ENCODE measurements at regions not wholly inside any gene's neighbourhood (a gene's known extent, or its start where the extent isn't known, plus 50 kb on each side); places are given as distances from the start of the nearest gene placed in this dataset.

DNA sequence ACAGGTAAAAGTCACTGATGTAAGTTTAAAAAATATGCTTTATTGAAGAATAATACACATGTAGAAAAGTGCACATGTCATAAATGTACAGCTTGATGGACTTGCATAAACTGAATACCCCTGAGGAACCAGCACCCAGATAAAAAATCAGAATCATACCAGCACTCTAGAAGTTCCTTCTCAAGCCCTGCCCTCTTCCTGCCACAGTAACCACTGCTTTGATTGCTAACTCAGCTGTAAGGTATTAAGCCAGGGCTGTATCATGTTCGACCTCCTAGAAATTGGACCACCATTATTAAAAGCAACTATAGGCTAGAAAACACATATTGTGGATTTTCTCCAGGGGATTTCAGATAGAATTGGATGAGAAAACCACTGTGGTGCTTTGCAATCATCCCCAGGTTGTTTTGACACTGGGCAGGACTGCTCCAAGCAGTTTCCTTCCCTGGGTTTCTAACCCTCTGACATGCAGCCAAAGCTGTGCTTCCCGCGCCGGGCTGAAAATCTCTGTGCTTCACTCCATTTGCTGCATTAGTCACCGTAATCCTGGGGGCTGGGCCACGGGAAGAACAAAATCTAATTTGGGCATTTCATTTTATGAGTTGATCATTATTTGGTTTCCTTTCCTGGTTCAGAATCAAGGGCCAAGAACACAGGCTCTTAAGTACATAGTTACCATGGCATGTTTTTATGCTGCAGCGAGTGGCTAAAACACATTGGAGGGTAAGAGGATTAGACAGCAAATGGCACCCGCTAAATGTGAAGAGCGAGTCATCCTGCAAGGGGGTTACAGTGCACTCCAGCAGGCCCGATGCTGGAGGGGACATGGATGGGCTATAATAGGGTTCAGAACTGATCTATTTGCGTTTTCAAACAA, 139.4 kb upstream of the IL12B start:
- TF ChIP-seq, protein P1, sequence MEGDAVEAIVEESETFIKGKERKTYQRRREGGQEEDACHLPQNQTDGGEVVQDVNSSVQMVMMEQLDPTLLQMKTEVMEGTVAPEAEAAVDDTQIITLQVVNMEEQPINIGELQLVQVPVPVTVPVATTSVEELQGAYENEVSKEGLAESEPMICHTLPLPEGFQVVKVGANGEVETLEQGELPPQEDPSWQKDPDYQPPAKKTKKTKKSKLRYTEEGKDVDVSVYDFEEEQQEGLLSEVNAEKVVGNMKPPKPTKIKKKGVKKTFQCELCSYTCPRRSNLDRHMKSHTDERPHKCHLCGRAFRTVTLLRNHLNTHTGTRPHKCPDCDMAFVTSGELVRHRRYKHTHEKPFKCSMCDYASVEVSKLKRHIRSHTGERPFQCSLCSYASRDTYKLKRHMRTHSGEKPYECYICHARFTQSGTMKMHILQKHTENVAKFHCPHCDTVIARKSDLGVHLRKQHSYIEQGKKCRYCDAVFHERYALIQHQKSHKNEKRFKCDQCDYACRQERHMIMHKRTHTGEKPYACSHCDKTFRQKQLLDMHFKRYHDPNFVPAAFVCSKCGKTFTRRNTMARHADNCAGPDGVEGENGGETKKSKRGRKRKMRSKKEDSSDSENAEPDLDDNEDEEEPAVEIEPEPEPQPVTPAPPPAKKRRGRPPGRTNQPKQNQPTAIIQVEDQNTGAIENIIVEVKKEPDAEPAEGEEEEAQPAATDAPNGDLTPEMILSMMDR (IDR thresholded peaks at IDR 0.05), result no peak
- Mint-ChIP-seq H3K27ac (no peak overlapping the region), H3K27me3 (ENCODE audit: insufficient read depth) (0 out of 2 replicates have a peak, but pooled peaks cover 3% of the 10 kb centered on the region), H3K4me1 (ENCODE audit: low read depth) (no peaks in the 10 kb centered on the region), H3K36me3 (ENCODE audit: low read depth) (no peaks in the 10 kb centered on the region; the same call in 1 of the 2 replicates), H3K9me3 (0 out of 2 replicates have a peak, but pooled peaks cover under 1% of the 10 kb centered on the region), H3K4me3 (no peak overlapping the region)
- no peak for DNase-seq

DNA sequence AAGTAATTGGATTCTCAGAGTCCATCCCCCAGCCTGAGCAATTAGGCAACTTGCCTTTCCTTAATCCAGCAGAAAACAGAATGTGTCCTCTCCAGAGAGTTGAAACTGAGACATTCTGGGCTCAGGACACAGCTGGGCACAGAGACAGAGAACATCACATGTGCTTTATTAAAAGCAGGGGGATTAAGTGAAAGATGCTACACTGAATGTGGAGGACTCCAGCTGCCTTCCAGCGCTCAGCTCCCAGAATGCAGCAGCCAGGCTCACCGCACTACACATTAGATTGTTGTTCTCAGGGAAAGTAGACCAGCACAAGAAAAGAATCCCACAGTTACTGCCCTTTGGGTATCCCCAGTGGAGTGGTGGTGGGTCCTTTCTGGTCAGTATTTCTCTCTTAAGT, 141.6 kb upstream of the IL12B start:
- TF ChIP-seq, protein P1 (IDR thresholded peaks at IDR 0.05), result no peak
- Mint-ChIP-seq H3K4me3 (no peak overlapping the region), H3K9me3 (peaks cover 8% of the 10 kb centered on the region), H3K27me3 (ENCODE audit: insufficient read depth) (peaks cover 8% of the 10 kb centered on the region), H3K27ac (no peak overlapping the region), H3K36me3 (ENCODE audit: low read depth) (no peaks in the 10 kb centered on the region; the same call in 1 of the 2 replicates), H3K4me1 (ENCODE audit: low read depth) (no peaks in the 10 kb centered on the region)
- DNase-seq, result no peak

- H3K4me3 Mint-ChIP-seq, result no peak overlapping the region
- peaks cover 8% of the 10 kb centered on the region for H3K9me3 Mint-ChIP-seq
- no peaks in the 10 kb centered on the region for H3K4me1 Mint-ChIP-seq (ENCODE audit: low read depth)
- peaks cover 7% of the 10 kb centered on the region for H3K27me3 Mint-ChIP-seq (ENCODE audit: insufficient read depth)
- no peak overlapping the region for H3K27ac Mint-ChIP-seq
- no peak for DNase-seq
- no peaks in the 10 kb centered on the region; the same call in 1 of the 2 replicates for H3K36me3 Mint-ChIP-seq (ENCODE audit: low read depth)
- TF ChIP-seq, protein P1 (IDR thresholded peaks at IDR 0.05), result no peak
Observed at GRCh38 chr5:159475026-159475425, 144.7 kb upstream of the IL12B start.

DNA sequence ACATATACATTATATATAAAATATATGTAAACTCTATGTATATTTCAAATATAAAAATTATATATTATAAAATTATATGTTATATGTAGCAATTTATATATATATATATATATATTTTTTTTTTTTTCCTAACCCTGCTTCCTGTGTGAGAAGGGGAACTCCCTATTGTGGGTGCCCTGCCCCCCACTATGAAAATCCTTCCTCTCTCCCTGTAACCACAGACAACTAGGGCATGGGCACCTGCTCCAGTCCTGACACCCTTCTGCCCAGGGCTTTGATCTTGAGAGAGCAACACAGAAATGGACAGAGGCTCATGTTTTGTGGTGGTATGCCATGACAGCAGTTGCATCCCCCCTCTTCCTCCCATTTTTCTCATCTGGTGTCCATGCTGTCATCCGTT, 148.7 kb upstream of the IL12B start:
- no peak overlapping the region for H3K4me3 Mint-ChIP-seq
- no peaks in the 10 kb centered on the region for H3K4me1 Mint-ChIP-seq (ENCODE audit: low read depth)
- no peak overlapping the region for H3K27ac Mint-ChIP-seq
- H3K27me3 Mint-ChIP-seq (ENCODE audit: insufficient read depth), result peaks cover 8% of the 10 kb centered on the region
- TF ChIP-seq, protein P1 (IDR thresholded peaks at IDR 0.05), result no peak
- peaks cover 8% of the 10 kb centered on the region for H3K9me3 Mint-ChIP-seq
- no peaks in the 10 kb centered on the region; the same call in 1 of the 2 replicates for H3K36me3 Mint-ChIP-seq (ENCODE audit: low read depth)
- no peak for DNase-seq

GRCh38 chr5:159480849-159481248, 150.6 kb upstream of the IL12B start:
- 0 out of 2 replicates have a peak, but pooled peaks cover 1% of the 10 kb centered on the region for H3K9me3 Mint-ChIP-seq
- peaks cover 10% of the 10 kb centered on the region for H3K27me3 Mint-ChIP-seq (ENCODE audit: insufficient read depth)
- H3K27ac Mint-ChIP-seq, result no peak overlapping the region
- no peak for DNase-seq
- no peaks in the 10 kb centered on the region for H3K36me3 Mint-ChIP-seq (ENCODE audit: low read depth)
- H3K4me3 Mint-ChIP-seq, result no peak overlapping the region
- no peaks in the 10 kb centered on the region for H3K4me1 Mint-ChIP-seq (ENCODE audit: low read depth)
- TF ChIP-seq, protein P1 (IDR thresholded peaks at IDR 0.05), result no peak

All from HFFc6 (cell line).